ENCODE measurements at regions not wholly inside any gene's neighbourhood (a gene's known extent, or its start where the extent isn't known, plus 50 kb on each side); places are given as distances from the start of the nearest gene placed in this dataset.

DNA sequence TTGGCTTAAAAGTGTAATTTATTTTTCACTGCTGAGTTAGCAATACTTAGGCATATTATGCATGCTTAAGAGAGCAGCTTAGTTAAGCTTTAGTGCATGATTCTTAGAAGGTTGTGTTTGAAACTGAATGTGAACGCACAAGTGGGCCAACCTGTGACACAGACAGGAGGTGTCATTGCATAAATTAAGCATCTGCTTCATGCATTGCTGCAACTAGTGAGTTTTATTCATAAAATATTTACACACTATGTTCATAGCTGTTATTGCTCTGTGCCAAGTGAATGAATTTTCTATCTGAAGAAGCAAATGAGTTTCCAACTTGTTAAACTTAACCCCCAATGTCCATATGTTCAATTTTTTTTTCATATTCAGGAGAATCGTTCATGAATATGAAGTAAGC lies 806.4 kb downstream of the GALR1 start:
- TF ChIP-seq, protein P1, sequence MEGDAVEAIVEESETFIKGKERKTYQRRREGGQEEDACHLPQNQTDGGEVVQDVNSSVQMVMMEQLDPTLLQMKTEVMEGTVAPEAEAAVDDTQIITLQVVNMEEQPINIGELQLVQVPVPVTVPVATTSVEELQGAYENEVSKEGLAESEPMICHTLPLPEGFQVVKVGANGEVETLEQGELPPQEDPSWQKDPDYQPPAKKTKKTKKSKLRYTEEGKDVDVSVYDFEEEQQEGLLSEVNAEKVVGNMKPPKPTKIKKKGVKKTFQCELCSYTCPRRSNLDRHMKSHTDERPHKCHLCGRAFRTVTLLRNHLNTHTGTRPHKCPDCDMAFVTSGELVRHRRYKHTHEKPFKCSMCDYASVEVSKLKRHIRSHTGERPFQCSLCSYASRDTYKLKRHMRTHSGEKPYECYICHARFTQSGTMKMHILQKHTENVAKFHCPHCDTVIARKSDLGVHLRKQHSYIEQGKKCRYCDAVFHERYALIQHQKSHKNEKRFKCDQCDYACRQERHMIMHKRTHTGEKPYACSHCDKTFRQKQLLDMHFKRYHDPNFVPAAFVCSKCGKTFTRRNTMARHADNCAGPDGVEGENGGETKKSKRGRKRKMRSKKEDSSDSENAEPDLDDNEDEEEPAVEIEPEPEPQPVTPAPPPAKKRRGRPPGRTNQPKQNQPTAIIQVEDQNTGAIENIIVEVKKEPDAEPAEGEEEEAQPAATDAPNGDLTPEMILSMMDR (IDR thresholded peaks at IDR 0.05; ENCODE audit: unreplicated experiment): no peak
- Mint-ChIP-seq H3K27ac (no peak overlapping the region), H3K4me1 (ENCODE audit: low read depth) (no peaks in the 10 kb centered on the region), H3K27me3 (peaks cover 7% of the 10 kb centered on the region), H3K9me3 (ENCODE audit: low read depth) (no peaks in the 10 kb centered on the region), H3K36me3 (ENCODE audit: insufficient read depth) (no peaks in the 10 kb centered on the region), H3K4me3 (ENCODE audit: low read depth) (no peak overlapping the region)
- DNase-seq (ENCODE audit: low spot score, unreplicated experiment): no peak

DNA sequence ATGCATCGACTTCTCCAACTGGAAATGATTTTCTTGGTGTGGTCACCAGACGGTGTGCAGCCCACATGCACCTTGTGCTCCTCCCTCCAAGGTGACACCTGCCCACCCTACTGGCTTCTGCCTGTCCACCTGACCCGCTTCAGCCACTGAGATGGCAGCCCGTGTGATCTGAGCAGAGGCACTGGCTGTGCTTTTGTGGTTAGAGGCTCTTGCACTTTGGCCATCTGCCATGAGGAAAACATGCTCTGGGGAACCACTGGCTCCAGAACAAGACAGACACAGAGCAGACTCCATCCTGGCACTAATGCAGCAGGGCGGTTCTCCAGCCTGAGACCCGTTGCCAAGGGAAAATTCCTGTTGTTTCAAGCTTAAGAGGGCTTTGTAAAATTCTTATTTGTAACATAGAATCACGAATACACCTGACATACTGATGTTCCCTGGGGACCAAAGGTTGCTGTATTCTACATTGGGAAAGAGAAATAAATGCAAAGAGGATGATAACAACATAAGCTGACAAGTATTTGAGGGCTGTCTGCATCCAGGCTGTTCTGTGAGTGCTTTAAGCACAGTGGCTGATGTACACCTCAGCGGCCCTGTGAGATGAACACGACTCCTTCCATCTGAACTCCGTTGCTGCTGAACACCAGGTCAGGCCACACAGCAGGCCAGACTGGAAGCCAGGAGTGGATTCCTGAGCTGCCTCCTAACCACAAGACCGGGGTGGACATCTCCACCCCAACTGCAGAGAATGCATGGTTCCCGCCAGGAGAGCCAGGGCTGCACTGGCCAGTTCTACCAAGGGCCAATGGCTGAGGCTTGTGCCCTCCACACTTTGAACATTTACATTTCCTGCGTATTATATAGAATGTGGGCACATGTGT lies 820.4 kb downstream of the GALR1 start:
- H3K27ac Mint-ChIP-seq: no peak overlapping the region
- peaks cover 14% of the 10 kb centered on the region for H3K27me3 Mint-ChIP-seq
- no peak overlapping the region for H3K4me3 Mint-ChIP-seq (ENCODE audit: low read depth)
- no peaks in the 10 kb centered on the region for H3K36me3 Mint-ChIP-seq (ENCODE audit: insufficient read depth)
- no peak for DNase-seq (ENCODE audit: low spot score, unreplicated experiment)
- TF ChIP-seq, protein P1 (IDR thresholded peaks at IDR 0.05; ENCODE audit: unreplicated experiment): no peak
- no peaks in the 10 kb centered on the region for H3K4me1 Mint-ChIP-seq (ENCODE audit: low read depth)
- peaks cover 4% of the 10 kb centered on the region for H3K9me3 Mint-ChIP-seq (ENCODE audit: low read depth)

DNA sequence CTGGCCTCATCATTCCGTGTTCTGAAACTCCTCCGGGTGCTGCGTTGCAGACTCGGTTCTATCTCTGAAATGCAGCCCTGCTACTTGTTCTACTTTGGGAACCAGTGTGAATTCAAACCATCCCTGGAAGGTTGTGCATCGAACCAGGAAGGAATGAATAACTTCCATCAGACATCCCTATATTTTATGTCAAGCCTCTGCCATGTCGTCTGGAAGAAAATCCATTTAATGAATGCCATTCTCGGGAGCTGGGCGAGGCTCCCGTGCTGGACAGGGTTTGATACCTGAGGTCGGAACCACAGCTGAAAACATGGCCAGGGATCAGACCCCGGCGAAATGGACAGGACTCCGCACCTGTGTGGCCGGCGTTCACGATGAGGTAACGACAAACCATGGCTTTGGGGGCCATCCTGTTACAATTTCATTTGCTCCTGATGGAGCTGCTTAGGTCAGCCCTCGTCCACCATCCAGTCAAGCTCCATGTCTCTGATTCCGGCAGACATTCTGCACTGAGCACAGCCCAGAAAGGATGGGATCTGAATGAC lies 821.6 kb downstream of the GALR1 start:
- TF ChIP-seq, protein P1 (IDR thresholded peaks at IDR 0.05; ENCODE audit: unreplicated experiment): no peak
- Mint-ChIP-seq H3K27ac (no peak overlapping the region), H3K27me3 (peaks cover 14% of the 10 kb centered on the region), H3K4me3 (ENCODE audit: low read depth) (no peak overlapping the region), H3K9me3 (ENCODE audit: low read depth) (no peaks in the 10 kb centered on the region), H3K4me1 (ENCODE audit: low read depth) (no peaks in the 10 kb centered on the region), H3K36me3 (ENCODE audit: insufficient read depth) (no peaks in the 10 kb centered on the region)
- no peak for DNase-seq (ENCODE audit: low spot score, unreplicated experiment)

DNA sequence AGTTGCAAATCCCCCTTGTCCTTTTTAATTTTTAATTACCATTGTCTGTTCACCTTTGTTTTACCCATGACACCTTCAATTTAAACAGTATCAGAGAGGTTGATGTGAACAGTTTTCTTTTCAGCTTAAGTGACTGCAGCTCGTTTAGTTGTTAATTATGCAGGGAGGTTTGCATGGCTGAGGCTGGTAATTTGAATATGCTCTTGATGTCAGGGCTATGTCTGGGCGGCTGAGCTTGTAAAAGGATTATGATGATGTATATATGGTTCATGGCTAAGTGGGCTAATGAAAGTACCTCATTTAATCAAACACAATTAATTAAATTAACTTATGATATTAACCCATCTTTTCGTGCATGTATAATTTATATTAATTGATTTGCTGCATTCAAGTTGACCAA lies 822.1 kb downstream of the GALR1 start:
- H3K27ac Mint-ChIP-seq: no peak overlapping the region
- DNase-seq (ENCODE audit: low spot score, unreplicated experiment): no peak
- H3K9me3 Mint-ChIP-seq (ENCODE audit: low read depth): no peaks in the 10 kb centered on the region
- no peak overlapping the region for H3K4me3 Mint-ChIP-seq (ENCODE audit: low read depth)
- H3K4me1 Mint-ChIP-seq (ENCODE audit: low read depth): no peaks in the 10 kb centered on the region
- peaks cover 14% of the 10 kb centered on the region for H3K27me3 Mint-ChIP-seq
- TF ChIP-seq, protein P1 (IDR thresholded peaks at IDR 0.05; ENCODE audit: unreplicated experiment): no peak
- no peaks in the 10 kb centered on the region for H3K36me3 Mint-ChIP-seq (ENCODE audit: insufficient read depth)

DNA sequence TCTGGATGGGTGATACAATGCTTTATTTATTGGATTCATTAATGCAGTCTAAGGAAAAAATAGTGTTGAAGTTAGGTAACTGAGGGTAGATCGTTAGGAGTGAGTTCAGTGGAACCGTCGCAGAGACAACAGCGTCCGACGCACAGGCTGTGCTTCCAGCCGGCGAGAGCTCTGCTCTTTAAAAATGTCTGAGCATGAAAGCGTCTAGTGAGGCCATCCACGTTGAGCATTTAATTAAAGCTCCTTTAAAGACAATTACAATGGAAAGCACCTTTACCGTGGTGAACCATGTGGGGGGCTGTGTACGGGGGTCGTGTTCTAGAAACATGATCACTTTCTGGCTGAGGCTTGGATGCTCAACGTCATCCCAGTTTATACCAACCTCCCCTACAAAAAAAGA lies 822.7 kb downstream of the GALR1 start:
- TF ChIP-seq, protein P1 (IDR thresholded peaks at IDR 0.05; ENCODE audit: unreplicated experiment): no peak
- H3K4me1 Mint-ChIP-seq (ENCODE audit: low read depth): no peaks in the 10 kb centered on the region
- peaks cover 14% of the 10 kb centered on the region for H3K27me3 Mint-ChIP-seq
- no peak overlapping the region for H3K4me3 Mint-ChIP-seq (ENCODE audit: low read depth)
- H3K36me3 Mint-ChIP-seq (ENCODE audit: insufficient read depth): no peaks in the 10 kb centered on the region
- no peak overlapping the region for H3K27ac Mint-ChIP-seq
- no peak for DNase-seq (ENCODE audit: low spot score, unreplicated experiment)
- no peaks in the 10 kb centered on the region for H3K9me3 Mint-ChIP-seq (ENCODE audit: low read depth)
